Pancreas (tissue), 10 donors: ENCODE measurements at regions not wholly inside any gene's neighbourhood (a gene's known extent, or its start where the extent isn't known, plus 50 kb on each side); places are given as distances from the start of the nearest gene placed in this dataset.
A peak's percentile ranks its signal among the peaks of the same experiment; 100 is the strongest.

Source experiments
- ATAC-seq, 4 donors: fragments of 200-7000 bp; cut with Tn5 transposase; one replicate each; pipeline versions ENCODE4 v1.8.0 to v1.9.1; 2020; ENCODE audit warnings: mild to moderate bottlenecking in 4 of 4, moderate library complexity in 4 of 4
- DNase-seq, 6 donors: peaks; one replicate each; pipeline ENCODE4 v3.0.0-alpha.2; 2020
- FAIRE-seq: peaks from 2 replicates; lab custom pipeline; 2012; peaks lifted over from hg19 to GRCh38; lab: Jason Lieb, UNC
- H3K27ac ChIP-seq, 4 donors: fragments of 200-600 bp; sonication (generic); 1 replicate in 3 of 4; 2 replicates in 1 of 4; pipeline versions ENCODE4 v1.5.0 to v1.8.0; 2020
- H3K27me3 ChIP-seq, 4 donors: fragments of 200-600 bp; one replicate each; pipeline ENCODE4 v1.8.0; 2021
- H3K36me3 ChIP-seq, 3 donors: fragments of 200-600 bp; sonication (generic) in 1 of 3; one replicate each; pipeline versions ENCODE4 v1.5.0 to v1.8.0; 2020 to 2021
- H3K4me1 ChIP-seq, 3 donors: fragments of 200-600 bp; one replicate each; pipeline ENCODE4 v1.8.0; 2021
- H3K4me3 ChIP-seq, 4 donors: fragments of 200-600 bp; sonication (generic) in 2 of 4; one replicate each; pipeline versions ENCODE4 v1.5.0 to v1.8.0; 2020 to 2021
- H3K9me3 ChIP-seq, 4 donors: fragments of 200-600 bp; one replicate each; pipeline ENCODE4 v1.8.0; 2021
- CTCF ChIP-seq, 4 donors: fragments of 200-600 bp; sonication (generic) in 3 of 4; IDR thresholded peaks; one replicate each; pipeline versions ENCODE4 v1.5.0 to v1.8.0; 2021; ENCODE audit warnings: antibody characterized with exemption in 4 of 4
- WGBS, 2 donors: extraction: QIAGEN DNeasy Blood & Tissue Kit; methylation state at CpG; one replicate each; pipeline ENCODE4 v1.1.7; 2013; 5-methylcytosine and 5-hydroxymethylcytosine counted together
- intact Hi-C, 3 donors: fragments of 100-400 bp; cut with DNase I; formaldehyde crosslinking; loops; one replicate each; pipeline versions ENCODE4 v1.11.1 to v1.14.2; 2022
- donor health status: healthy with polysubstance abuse.
- donor health status: DM: no; HTN: no; CAD: no; lungs with moderate emphysema.
- donor health status: DM: no; HTN: no; CAD: no.
- donor health status: control.
- donor health status: control.
- donor health status: Bipolar disorder and iron deficiency.
- donor health status: DM: yes; HTN: yes; CAD: no.
- donor health status: DM: no; HTN: no; CAD: no.
- donor health status: DM: no; HTN: no; CAD: no.
- donor health status: DM: yes; HTN: yes; CAD: no.

- Histone ChIP-seq H3K9me3 (no peaks in the 10 kb centered on the region), H3K27me3 (no peaks in the 10 kb centered on the region), H3K4me3 (no peak overlapping the region), H3K36me3 (no peaks in the 10 kb centered on the region), H3K4me1 (peaks cover 17 to 39% (median 28%) of the 10 kb centered on the region in 3 donors), H3K27ac (peak overlapping the region; percentile 57 to 84 (median 71))
- WGBS, 2 donors, result 61 to 62% methylated on average over 16 of the region's 16 CpGs
- no peak for TF ChIP-seq CTCF (IDR thresholded peaks at IDR 0.05)
- no peak for FAIRE-seq
- intact Hi-C loops, result no loop called here
- peak in 1 of 4 donors; percentile 1 for ATAC-seq
- peak in 2 of 6 donors; percentile 55 to 64 for DNase-seq
These were observed 97.4 kb downstream of the RFLNA start for GRCh38 chr12:124392271-124392666.

- H3K4me1 ChIP-seq, result peaks cover 17 to 41% (median 28%) of the 10 kb centered on the region in 3 donors
- FAIRE-seq, result no peak
- 84 to 85% methylated on average over 35 of the region's 35 CpGs for WGBS, 2 donors
These were observed 96.7 kb downstream of the RFLNA start for GRCh38 chr12:124391340-124392261.

GRCh38 chr12:124390442-124391097 lies 95.7 kb downstream of the RFLNA start:
- ATAC-seq, result no peak
- H3K4me1 ChIP-seq, result peaks cover 17 to 51% (median 36%) of the 10 kb centered on the region in 3 donors
- 83 to 88% methylated on average over 25 to 26 of the region's 26 CpGs for WGBS, 2 donors
- intact Hi-C loops, result no loop called here
- H3K27ac ChIP-seq, result peak overlapping the region in 3 of 4 donors; percentile 1 to 89 (median 58)
- H3K4me3 ChIP-seq, result no peak overlapping the region
- TF ChIP-seq CTCF (IDR thresholded peaks at IDR 0.05), result no peak
- H3K27me3 ChIP-seq, result no peaks in the 10 kb centered on the region
- H3K36me3 ChIP-seq, result peaks cover 0 to under 1% (median 0%) of the 10 kb centered on the region in 3 donors
- no peak for DNase-seq
- FAIRE-seq, result no peak
- no peaks in the 10 kb centered on the region for H3K9me3 ChIP-seq

More at GRCh38 chr12:124391340-124392261, 96.7 kb downstream of the RFLNA start:
- H3K4me3 ChIP-seq, result no peak overlapping the region
- H3K36me3 ChIP-seq, result no peaks in the 10 kb centered on the region
- H3K27me3 ChIP-seq, result no peaks in the 10 kb centered on the region
- intact Hi-C loops, result no loop called here
- peak overlapping the region in 3 of 4 donors; percentile 1 to 89 (median 69) for H3K27ac ChIP-seq
- no peak for DNase-seq
- TF ChIP-seq CTCF (IDR thresholded peaks at IDR 0.05), result no peak
- no peak for ATAC-seq
- H3K9me3 ChIP-seq, result no peaks in the 10 kb centered on the region

DNA sequence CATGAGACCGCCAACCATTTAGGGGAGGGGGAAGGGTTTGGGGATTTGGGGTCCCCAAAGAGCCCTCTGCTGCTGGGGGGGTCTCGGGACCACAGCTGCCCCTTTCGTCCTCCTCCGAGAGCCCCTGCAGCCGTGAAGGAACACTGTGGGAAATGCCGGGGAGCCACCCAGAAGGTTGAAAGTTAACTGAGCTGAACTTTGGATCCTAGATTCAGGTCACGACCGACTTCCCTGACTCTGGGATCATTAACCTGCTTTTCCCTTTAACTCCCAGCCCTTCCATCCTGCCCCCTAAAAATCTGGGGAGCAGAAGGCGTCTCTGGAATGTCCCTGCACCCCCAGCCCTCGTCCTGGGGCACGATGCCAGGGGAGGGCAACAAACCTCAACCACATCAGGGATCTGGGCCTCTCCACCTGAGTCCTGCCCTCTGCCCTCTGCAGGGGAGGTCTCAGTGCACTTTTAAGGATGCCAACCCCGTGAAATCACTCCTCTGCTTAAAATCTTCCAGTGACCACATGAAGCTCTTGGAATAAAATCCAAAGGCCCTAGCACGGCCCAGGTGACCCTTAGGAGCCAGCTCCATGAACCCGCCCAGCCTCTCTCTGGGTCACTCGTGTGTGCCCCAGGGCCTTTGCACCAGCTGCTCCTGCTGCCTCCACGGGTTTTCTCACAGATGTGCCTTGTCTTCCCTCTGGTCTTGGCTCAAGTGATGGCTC lies 95.0 kb downstream of the RFLNA start:
- DNase-seq (peak in 1 of 6 donors; percentile 60), ATAC-seq (no peak), FAIRE-seq (no peak)
- TF ChIP-seq CTCF (IDR thresholded peaks at IDR 0.05), result no peak
- Histone ChIP-seq H3K4me1 (peaks cover 17 to 51% (median 38%) of the 10 kb centered on the region in 3 donors), H3K36me3 (peaks cover 0 to 8% (median 2%) of the 10 kb centered on the region in 3 donors), H3K4me3 (peak overlapping the region in 2 of 4 donors; percentile 61 to 70), H3K9me3 (no peaks in the 10 kb centered on the region), H3K27ac (peak overlapping the region; percentile 80 to 90 (median 86)), H3K27me3 (no peaks in the 10 kb centered on the region)
- intact Hi-C loops, result loop anchor here in 1 of 3 donors (10.0 kb wide), 1 partner anchor 105 kb away; no protein-coding TSS in a partner anchor
- 27 to 32% methylated on average over 15 to 16 of the region's 16 CpGs for WGBS, 2 donors
